HepG2 (cell line): ENCODE measurements at regions not wholly inside any gene's neighbourhood (a gene's known extent, or its start where the extent isn't known, plus 50 kb on each side); places are given as distances from the start of the nearest gene placed in this dataset.

Experiments
- CENPBD1 ChIP-seq: sonication (generic); formaldehyde crosslinking; IDR thresholded peaks from 2 replicates; pipeline ENCODE4 v1.8.0; 2022; ENCODE audit warnings: missing genetic modification reagents, low read depth, mild to moderate bottlenecking, borderline replicate concordance
- CTCF ChIP-seq: sonication (generic); formaldehyde crosslinking; IDR thresholded peaks from 2 replicates; pipeline ENCODE4 v1.5.0; 2020; ENCODE audit warnings: mild to moderate bottlenecking, missing genetic modification reagents, moderate library complexity
- E2F1 ChIP-seq: sonication (generic); formaldehyde crosslinking; IDR thresholded peaks from 2 replicates; pipeline ENCODE4 v1.5.0; 2020; ENCODE audit warnings: missing genetic modification reagents
- EHMT2 ChIP-seq: fragments of 200-600 bp; sonication (generic); IDR thresholded peaks from 2 replicates; pipeline ENCODE4 v1.7.0; 2017; ENCODE audit warnings: antibody characterized with exemption, low read depth, low read length, borderline replicate concordance
- NCOA2 ChIP-seq: sonication (generic); formaldehyde crosslinking; IDR thresholded peaks from 2 replicates; pipeline ENCODE4 v1.8.0; 2022; ENCODE audit warnings: inconsistent platforms
- NFE2 ChIP-seq: sonication (generic); formaldehyde crosslinking; IDR thresholded peaks from 2 replicates; pipeline ENCODE4 v1.4.0; 2020; ENCODE audit warnings: missing genetic modification reagents
- ONECUT2 ChIP-seq: sonication (generic); formaldehyde crosslinking; IDR thresholded peaks from 2 replicates; pipeline ENCODE4 v1.4.0; 2020; ENCODE audit warnings: missing genetic modification reagents
- SMAD1 ChIP-seq: sonication (generic); formaldehyde crosslinking; IDR thresholded peaks from 2 replicates; pipeline ENCODE4 v1.4.0; 2020; ENCODE audit warnings: missing genetic modification reagents, low read depth, mild to moderate bottlenecking, borderline replicate concordance
- SPEN ChIP-seq: sonication (generic); formaldehyde crosslinking; IDR thresholded peaks from 2 replicates; pipeline ENCODE4 v1.5.1; 2020; ENCODE audit warnings: low read depth, mild to moderate bottlenecking, missing genetic modification reagents
- ZNF274 ChIP-seq: sonication (generic); formaldehyde crosslinking; IDR thresholded peaks from 2 replicates; pipeline ENCODE4 v1.5.1; 2020; ENCODE audit warnings: mild to moderate bottlenecking, missing genetic modification reagents
- ZNF3 ChIP-seq: IDR thresholded peaks from 2 replicates; pipeline ENCODE4 v1.7.0; 2017; ENCODE audit warnings: inconsistent platforms

DNA sequence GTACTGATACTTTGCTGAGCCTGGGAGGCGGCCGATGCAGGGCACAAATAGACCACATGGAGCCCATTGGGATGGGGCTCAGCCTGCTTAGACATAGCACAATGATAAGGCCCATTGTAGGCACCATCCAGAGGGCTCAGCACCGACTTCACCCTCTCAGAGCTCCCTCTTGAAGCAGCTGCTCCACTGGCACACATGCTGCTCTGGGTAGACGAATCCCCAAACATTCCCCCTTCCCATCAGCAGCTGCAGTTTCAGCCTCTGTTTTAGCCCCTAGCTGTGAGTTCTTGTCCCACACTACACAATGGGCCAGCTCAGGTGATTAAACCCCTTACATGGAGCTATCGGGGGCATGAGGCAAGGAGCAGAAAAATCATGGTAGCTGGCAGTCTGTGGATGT, 174.1 kb downstream of the RGS9 start:
- no peak for TF ChIP-seq E2F1
- no peak for TF ChIP-seq SMAD1 (CRISPR knock-in tag)
- no peak for TF ChIP-seq EHMT2
- TF ChIP-seq CTCF (CRISPR knock-in tag), result no peak
- TF ChIP-seq CENPBD1 (CRISPR knock-in tag), result no peak
- TF ChIP-seq ZNF274 (CRISPR knock-in tag), result no peak
- TF ChIP-seq NFE2, result no peak
- TF ChIP-seq NCOA2, result no peak
- TF ChIP-seq SPEN (CRISPR knock-in tag), result no peak
- no peak for TF ChIP-seq ZNF3 (CRISPR knock-in tag)
- TF ChIP-seq ONECUT2 (CRISPR knock-in tag), result no peak
